ENCODE measurements at regions not wholly inside any gene's neighbourhood (a gene's known extent, or its start where the extent isn't known, plus 50 kb on each side); places are given as distances from the start of the nearest gene placed in this dataset.

DNA sequence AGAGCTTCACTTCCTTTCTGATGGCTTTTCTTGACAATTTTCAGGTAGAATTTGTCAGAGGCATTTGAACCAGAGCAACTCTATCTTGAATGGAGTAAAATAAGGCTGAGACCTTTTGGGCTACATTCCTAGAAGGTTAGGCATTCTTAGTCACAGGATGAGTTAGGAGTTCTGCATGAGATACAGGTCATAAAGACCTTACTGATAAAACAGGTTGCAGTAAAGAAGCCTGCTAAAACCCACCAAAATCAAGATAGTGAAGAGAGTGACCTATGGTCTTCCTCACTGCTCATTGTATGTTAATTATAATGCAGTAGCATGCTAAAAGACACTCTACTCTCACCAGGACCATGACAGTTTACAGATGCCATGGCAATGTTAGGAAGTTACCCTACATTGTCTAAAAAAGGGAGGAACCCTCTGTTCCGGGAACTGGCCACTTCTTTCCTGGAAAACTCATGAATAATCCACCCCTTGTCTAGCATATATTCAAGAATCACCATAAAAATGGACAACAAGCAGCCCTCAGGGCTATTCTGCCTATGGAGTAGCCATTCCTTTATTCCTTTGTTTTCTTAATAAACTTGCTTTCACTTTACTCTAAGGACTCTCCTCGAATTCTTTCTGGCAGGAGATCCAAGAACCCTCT is 1519.7 kb upstream of the TENM4 start:
- TF ChIP-seq, protein P1, sequence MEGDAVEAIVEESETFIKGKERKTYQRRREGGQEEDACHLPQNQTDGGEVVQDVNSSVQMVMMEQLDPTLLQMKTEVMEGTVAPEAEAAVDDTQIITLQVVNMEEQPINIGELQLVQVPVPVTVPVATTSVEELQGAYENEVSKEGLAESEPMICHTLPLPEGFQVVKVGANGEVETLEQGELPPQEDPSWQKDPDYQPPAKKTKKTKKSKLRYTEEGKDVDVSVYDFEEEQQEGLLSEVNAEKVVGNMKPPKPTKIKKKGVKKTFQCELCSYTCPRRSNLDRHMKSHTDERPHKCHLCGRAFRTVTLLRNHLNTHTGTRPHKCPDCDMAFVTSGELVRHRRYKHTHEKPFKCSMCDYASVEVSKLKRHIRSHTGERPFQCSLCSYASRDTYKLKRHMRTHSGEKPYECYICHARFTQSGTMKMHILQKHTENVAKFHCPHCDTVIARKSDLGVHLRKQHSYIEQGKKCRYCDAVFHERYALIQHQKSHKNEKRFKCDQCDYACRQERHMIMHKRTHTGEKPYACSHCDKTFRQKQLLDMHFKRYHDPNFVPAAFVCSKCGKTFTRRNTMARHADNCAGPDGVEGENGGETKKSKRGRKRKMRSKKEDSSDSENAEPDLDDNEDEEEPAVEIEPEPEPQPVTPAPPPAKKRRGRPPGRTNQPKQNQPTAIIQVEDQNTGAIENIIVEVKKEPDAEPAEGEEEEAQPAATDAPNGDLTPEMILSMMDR (IDR thresholded peaks at IDR 0.05), result no peak
- TF ChIP-seq POLR2A (IDR thresholded peaks at IDR 0.05) (no peak), EP300 (IDR thresholded peaks at IDR 0.05) (no peak)
